ENCODE measurements at regions not wholly inside any gene's neighbourhood (a gene's known extent, or its start where the extent isn't known, plus 50 kb on each side); places are given as distances from the start of the nearest gene placed in this dataset.

GRCh38 chr9:109830545-109830944 lies 50.5 kb downstream of the PALM2AKAP2 start:
- H2AK5ac ChIP-seq (ENCODE audit: low read depth, low read length), result no peak overlapping the region
- no peak overlapping the region for H3K27ac ChIP-seq (ENCODE audit: insufficient read depth, low read length)
- peaks cover 7% of the 10 kb centered on the region; the same call in 1 of the 2 replicates for H3K9me1 ChIP-seq (ENCODE audit: insufficient read depth, low read length)
- H3K23ac ChIP-seq (ENCODE audit: low read depth, low read length), result no peak overlapping the region
- no peak for TF ChIP-seq SMC3 (IDR thresholded peaks at IDR 0.05; ENCODE audit: low read depth, low read length)
- TF ChIP-seq MAFK (IDR thresholded peaks at IDR 0.05; ENCODE audit: low read depth, low read length), result no peak
- TF ChIP-seq MAZ (IDR thresholded peaks at IDR 0.05; ENCODE audit: borderline replicate concordance, low read depth, low read length), result no peak
- no peak for TF ChIP-seq FOS (IDR thresholded peaks at IDR 0.05; ENCODE audit: low read depth, low read length)
- no peak for TF ChIP-seq MXI1 (IDR thresholded peaks at IDR 0.05; ENCODE audit: borderline replicate concordance, low read depth, low read length)
- no peak for TF ChIP-seq RAD21 (IDR thresholded peaks at IDR 0.05; ENCODE audit: low read length)
- no peak for TF ChIP-seq ELK1 (IDR thresholded peaks at IDR 0.05; ENCODE audit: borderline replicate concordance, low read depth, low read length)
- no peak for TF ChIP-seq POLR2A (IDR thresholded peaks at IDR 0.05; ENCODE audit: low read depth, low read length)
- no peak for TF ChIP-seq RCOR1 (IDR thresholded peaks at IDR 0.05; ENCODE audit: insufficient replicate concordance, low read length)
- TF ChIP-seq CTCF (conservative IDR thresholded peaks at IDR 0.05; ENCODE audit: low read depth, low read length), result no peak
- no peak for TF ChIP-seq BHLHE40 (IDR thresholded peaks at IDR 0.05; ENCODE audit: low read depth, low read length)
- no peak overlapping the region for H2AK9ac ChIP-seq (replicated peaks; ENCODE audit: low read depth, low read length, poor library complexity)
- H3K9me3 ChIP-seq (ENCODE audit: control insufficient read depth, insufficient read depth, low read length), result peaks cover 2% of the 10 kb centered on the region; the same call in 1 of the 2 replicates
- no peak for DNase-seq
- no peak overlapping the region for H2AFZ ChIP-seq (replicated peaks; ENCODE audit: low read length, poor library complexity)
- in situ Hi-C loops (cut with MboI; ENCODE audit: low sequenced_read_pairs), result no loop called here
- POLR2A ChIA-PET (ENCODE audit: unreplicated experiment), result no interaction called here
- no peak overlapping the region for H3K4me3 ChIP-seq (ENCODE audit: insufficient read depth, low read depth, low read length)
- no peaks in the 10 kb centered on the region; the same call in 1 of the 2 replicates for H3K36me3 ChIP-seq (ENCODE audit: control insufficient read depth, insufficient read depth, low read length)
- H3K4me1 ChIP-seq (ENCODE audit: control insufficient read depth, insufficient read depth, low read length), result peaks cover 2% of the 10 kb centered on the region; the same call in 1 of the 2 replicates
- H3K14ac ChIP-seq (replicated peaks; ENCODE audit: low read depth, low read length), result no peak overlapping the region
- no peak overlapping the region for H2BK15ac ChIP-seq (ENCODE audit: low read depth, low read length)
- CTCF ChIA-PET, result no interaction called here
- no peak overlapping the region for H4K5ac ChIP-seq (ENCODE audit: low read depth, low read length)
- peaks cover 23% of the 10 kb centered on the region for H4K20me1 ChIP-seq (ENCODE audit: insufficient read depth, low read length)
- no peak overlapping the region for H4K8ac ChIP-seq (ENCODE audit: low read depth in 2 of 2, low read length in 2 of 2)
- H3K4me2 ChIP-seq (ENCODE audit: low read depth, low read length), result no peak overlapping the region
- no peak for ATAC-seq (ENCODE audit: low read depth)
- no peak overlapping the region for H3K56ac ChIP-seq (ENCODE audit: extremely low read depth, insufficient read depth, low read length)
- 82% methylated on average over 3 of the region's 5 CpGs; no CpG with 5 or more reads in 1 of the 2 experiments for WGBS, 2 experiments (ENCODE audit: extremely low coverage in 2 of 2, insufficient read length in 1 of 2)
- no peak overlapping the region for H2BK20ac ChIP-seq (ENCODE audit: low read depth, low read length)
- no peak overlapping the region for H4K91ac ChIP-seq (ENCODE audit: insufficient read depth, low read depth, low read length)
- H3K9ac ChIP-seq (ENCODE audit: low read depth, low read length), result no peak overlapping the region
- H3K79me1 ChIP-seq (ENCODE audit: low read depth in 1 of 2, low read length in 2 of 2), result peaks cover 36 to 61% of the 10 kb centered on the region in 2 experiments
- H2BK120ac ChIP-seq (ENCODE audit: low read depth, low read length), result no peak overlapping the region
- H3K27me3 ChIP-seq (ENCODE audit: control insufficient read depth, insufficient read depth, low read length), result no peaks in the 10 kb centered on the region
- dilution Hi-C loops (cut with HindIII; ENCODE audit: low sequenced_read_pairs, unreplicated experiment), result no loop called here
- intact Hi-C loops (cut with micrococcal nuclease), result no loop called here
- H3K18ac ChIP-seq (ENCODE audit: low read depth, low read length), result no peak overlapping the region
- no peak overlapping the region for H2BK5ac ChIP-seq (ENCODE audit: low read depth, low read length, poor library complexity, severe bottlenecking)
- H3K4ac ChIP-seq (ENCODE audit: low read depth, low read length), result no peak overlapping the region
- BruUV-seq (replicated peaks), result no TSS peak

Data from IMR-90 (cell line).